Right lobe of liver (tissue), 6 donors: ENCODE measurements at regions not wholly inside any gene's neighbourhood (a gene's known extent, or its start where the extent isn't known, plus 50 kb on each side); places are given as distances from the start of the nearest gene placed in this dataset.

ENCODE experiments used
- ATAC-seq, 4 donors: fragments of 200-7000 bp; cut with Tn5 transposase; one replicate each; pipeline ENCODE4 v1.9.1; 2020; ENCODE audit warnings: mild to moderate bottlenecking in 4 of 4, moderate library complexity in 4 of 4
- DNase-seq, 3 donors: peaks; one replicate each; pipeline ENCODE4 v3.0.0-alpha.2; 2020
- H3K27ac ChIP-seq, 3 donors: fragments of 200-600 bp; one replicate each; pipeline ENCODE4 v1.8.0; 2022
- H3K27me3 ChIP-seq, 2 donors: fragments of 200-600 bp; one replicate each; pipeline ENCODE4 v1.8.0; 2022
- H3K36me3 ChIP-seq, 4 donors: fragments of 200-600 bp; sonication (generic) in 1 of 4; one replicate each; pipeline versions ENCODE4 v1.5.1 to v1.8.0; 2017 to 2022; ENCODE audit warnings: control low read depth in 1 of 4
- H3K4me1 ChIP-seq, 4 donors: fragments of 200-600 bp; sonication (generic) in 1 of 4; one replicate each; pipeline versions ENCODE4 v1.5.1 to v1.8.0; 2017 to 2022; ENCODE audit warnings: control low read depth in 1 of 4
- H3K4me3 ChIP-seq, 3 donors: fragments of 200-600 bp; one replicate each; pipeline ENCODE4 v1.8.0; 2022
- H3K9me3 ChIP-seq, 4 donors: fragments of 200-600 bp; sonication (generic) in 1 of 4; one replicate each; pipeline versions ENCODE4 v1.5.1 to v1.8.0; 2017 to 2022; ENCODE audit warnings: control low read depth in 1 of 4
- CTCF ChIP-seq, 4 donors: fragments of 200-600 bp in 3 of 4; fragments of 450-650 bp in 1 of 4; IDR thresholded peaks; one replicate each; pipeline versions ENCODE4 v1.5.1 to v1.8.0; 2016 to 2022; ENCODE audit warnings: antibody characterized with exemption in 4 of 4, mild to moderate bottlenecking in 2 of 4
- POLR2A ChIP-seq: fragments of 450-650 bp; IDR thresholded peaks from one replicate; pipeline ENCODE4 v1.6.1; 2017; ENCODE audit warnings: antibody characterized with exemption, mild to moderate bottlenecking
- WGBS: methylation state at CpG from one replicate; pipeline ENCODE4 v1.1.6; 2018; ENCODE audit warnings: low coverage, low lambda C conversion rate; ENCODE audit not compliant: insufficient coverage; ENCODE audit errors: missing lambda C conversion rate; 5-methylcytosine and 5-hydroxymethylcytosine counted together
- intact Hi-C, 2 donors: fragments of 100-400 bp; cut with DNase I; formaldehyde crosslinking; loops; one replicate each; pipeline versions ENCODE4 v1.11.2 to v1.14.1; 2022
- donor health status: DM: no; HTN: yes; CAD: no.
- donor health status: DM: no; HTN: no; CAD: no.
- donor health status: DM: no; HTN: no; CAD: no.
- donor health status: DM: no; HTN: yes; CAD: no.
- donor health status: DM: no; HTN: yes; CAD: no.

DNA sequence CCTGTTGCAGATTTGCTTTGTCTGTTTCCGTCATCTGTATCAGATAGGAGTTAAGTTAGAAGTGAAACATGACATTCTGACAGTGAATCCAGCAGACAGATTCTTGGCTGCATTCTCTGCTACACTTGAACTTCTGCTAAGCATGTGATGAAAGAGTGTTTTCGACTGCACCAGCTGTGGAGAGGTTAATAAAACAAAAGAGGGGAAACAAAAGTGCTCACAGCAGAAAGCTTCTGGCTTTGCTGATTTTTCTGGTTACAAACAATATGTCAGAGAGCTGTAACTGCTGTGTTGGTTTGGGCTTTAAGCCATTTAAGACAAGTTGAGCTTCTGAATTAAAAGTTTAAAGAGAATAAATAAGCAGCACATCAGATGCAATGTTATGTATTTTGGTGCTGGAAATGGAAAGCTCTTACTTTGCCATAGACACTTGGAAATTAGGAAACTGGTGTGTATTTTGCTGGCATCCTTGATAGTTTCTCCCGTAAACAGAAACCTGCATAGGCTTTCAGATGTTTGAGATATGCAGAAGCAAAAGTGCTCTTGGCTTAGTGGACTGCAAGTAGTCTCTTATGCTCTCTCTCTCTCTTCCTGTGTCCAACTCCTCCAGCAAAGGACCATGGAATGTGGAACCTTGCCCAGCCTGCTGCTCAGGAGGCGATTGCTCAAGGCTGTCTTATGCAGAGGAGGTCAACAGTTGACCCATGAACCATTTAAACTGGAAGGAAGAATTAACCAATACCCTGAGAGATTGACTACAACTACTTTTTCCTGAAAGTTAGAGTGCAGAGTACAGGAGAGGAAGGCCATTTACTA lies 104.9 kb downstream of the RPS12 start:
- Histone ChIP-seq H3K27ac (no peak overlapping the region), H3K36me3 (no peaks in the 10 kb centered on the region), H3K4me3 (no peak overlapping the region), H3K27me3 (no peaks in the 10 kb centered on the region), H3K9me3 (no peaks in the 10 kb centered on the region), H3K4me1 (peaks cover 0 to 5% (median 0%) of the 10 kb centered on the region in 4 donors)
- 20% methylated on average over 4 of the region's 4 CpGs for WGBS
- DNase-seq (peak in 1 of 3 donors; percentile 36), ATAC-seq (peak; percentile 58 to 78 (median 70))
- intact Hi-C loops = no loop called here
- TF ChIP-seq POLR2A (no peak), CTCF (IDR thresholded peaks at IDR 0.05) (no peak)

GRCh38 chr6:132927713-132928112 lies 113.3 kb downstream of the RPS12 start:
- intact Hi-C loops = no loop called here
- DNase-seq = no peak
- WGBS = 94% methylated on average over 2 of the region's 4 CpGs
- no peak for ATAC-seq
- H3K4me1 ChIP-seq = no peaks in the 10 kb centered on the region
- no peak for TF ChIP-seq POLR2A
- TF ChIP-seq CTCF (IDR thresholded peaks at IDR 0.05) = no peak
- no peaks in the 10 kb centered on the region for H3K9me3 ChIP-seq
- no peaks in the 10 kb centered on the region for H3K27me3 ChIP-seq
- H3K4me3 ChIP-seq = no peak overlapping the region
- H3K27ac ChIP-seq = no peak overlapping the region
- no peaks in the 10 kb centered on the region for H3K36me3 ChIP-seq

GRCh38 chr6:132929141-132929540 lies 114.8 kb downstream of the RPS12 start:
- H3K4me3 ChIP-seq = no peak overlapping the region
- intact Hi-C loops = no loop called here
- no peaks in the 10 kb centered on the region for H3K9me3 ChIP-seq
- DNase-seq (no peak), ATAC-seq (no peak)
- no peaks in the 10 kb centered on the region for H3K36me3 ChIP-seq
- WGBS = 44% methylated on average over 4 of the region's 4 CpGs
- no peaks in the 10 kb centered on the region for H3K27me3 ChIP-seq
- no peaks in the 10 kb centered on the region for H3K4me1 ChIP-seq
- TF ChIP-seq POLR2A (no peak), CTCF (IDR thresholded peaks at IDR 0.05) (no peak)
- H3K27ac ChIP-seq = no peak overlapping the region

- intact Hi-C loops = no loop called here
- TF ChIP-seq POLR2A (no peak), CTCF (IDR thresholded peaks at IDR 0.05) (no peak)
- ATAC-seq (no peak), DNase-seq (no peak)
- no peak overlapping the region for H3K4me3 ChIP-seq
- no peaks in the 10 kb centered on the region for H3K4me1 ChIP-seq
- no peaks in the 10 kb centered on the region for H3K27me3 ChIP-seq
- WGBS = 62% methylated on average over 6 of the region's 6 CpGs
- H3K27ac ChIP-seq = no peak overlapping the region
- no peaks in the 10 kb centered on the region for H3K36me3 ChIP-seq
- no peaks in the 10 kb centered on the region for H3K9me3 ChIP-seq
Observed at GRCh38 chr6:132931313-132931712, 116.9 kb downstream of the RPS12 start.
